HG02642 (cell line): ENCODE measurements at regions not wholly inside any gene's neighbourhood (a gene's known extent, or its start where the extent isn't known, plus 50 kb on each side); places are given as distances from the start of the nearest gene placed in this dataset.

ENCODE experiments used
- ATAC-seq: cut with Tn5 transposase; IDR thresholded peaks from one replicate; pipeline ENCODE4 v1.9.1; 2021; ENCODE audit warnings: mild to moderate bottlenecking; ENCODE audit not compliant: unreplicated experiment, poor library complexity

DNA sequence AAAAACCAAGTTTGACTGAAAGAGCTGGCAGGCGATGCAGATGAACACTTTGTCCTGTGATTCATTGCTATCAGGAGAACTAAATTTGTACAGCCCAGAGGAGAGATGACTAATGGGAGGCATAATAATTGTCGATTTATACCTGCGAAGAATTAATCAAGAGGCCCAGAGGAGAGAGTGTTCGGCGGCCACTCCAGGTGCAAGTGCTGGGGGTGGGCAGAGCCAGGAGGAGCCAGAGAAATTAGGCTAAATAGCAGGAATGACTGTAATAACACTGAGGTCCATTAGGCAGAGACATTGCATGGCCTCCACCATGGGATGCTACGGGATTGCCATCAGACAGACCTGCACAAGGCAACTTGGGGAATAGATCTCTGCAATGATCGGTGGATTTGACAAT, 107.7 kb upstream of the UQCRFS1 start:
- no peak for ATAC-seq

DNA sequence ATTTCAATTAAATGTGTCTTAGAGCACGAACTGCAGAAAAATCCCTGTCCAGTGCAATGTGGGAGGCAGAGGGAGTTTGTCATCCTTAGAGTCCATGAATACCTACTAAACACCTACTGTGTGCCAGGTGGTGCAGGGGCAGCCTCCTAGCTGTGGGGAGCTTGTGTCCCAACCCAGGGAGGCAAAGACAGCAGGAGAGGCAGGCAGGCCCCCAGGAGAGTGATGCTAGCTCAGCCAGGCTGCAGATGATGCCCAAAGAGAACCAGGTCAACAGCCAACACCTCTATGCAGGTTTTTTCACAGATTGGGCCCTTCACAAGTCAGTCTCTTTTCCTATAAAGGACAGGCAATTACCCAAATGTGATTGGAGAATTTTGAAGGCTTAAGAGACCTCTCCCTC, 108.2 kb upstream of the UQCRFS1 start:
- no peak for ATAC-seq

DNA sequence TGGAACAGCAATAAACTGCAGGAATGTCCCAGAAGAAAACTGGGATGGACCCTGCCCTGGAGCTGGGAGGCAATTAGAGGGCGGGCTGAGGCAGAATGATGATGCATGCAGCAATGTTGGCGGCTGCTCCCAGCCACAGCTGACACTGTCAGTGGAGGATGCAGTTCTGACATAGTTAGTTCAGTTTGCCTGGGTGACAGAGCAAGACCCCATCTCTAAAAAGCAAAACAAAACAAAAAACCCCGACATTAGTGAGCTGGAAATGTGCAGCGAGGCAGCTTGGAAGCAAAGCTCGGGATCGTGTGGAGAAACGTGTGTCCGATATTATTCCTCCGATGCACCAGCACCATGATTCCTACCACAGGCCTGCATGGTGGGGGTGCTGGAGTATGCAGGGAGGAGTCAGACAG, 110.1 kb upstream of the UQCRFS1 start:
- no peak for ATAC-seq

DNA sequence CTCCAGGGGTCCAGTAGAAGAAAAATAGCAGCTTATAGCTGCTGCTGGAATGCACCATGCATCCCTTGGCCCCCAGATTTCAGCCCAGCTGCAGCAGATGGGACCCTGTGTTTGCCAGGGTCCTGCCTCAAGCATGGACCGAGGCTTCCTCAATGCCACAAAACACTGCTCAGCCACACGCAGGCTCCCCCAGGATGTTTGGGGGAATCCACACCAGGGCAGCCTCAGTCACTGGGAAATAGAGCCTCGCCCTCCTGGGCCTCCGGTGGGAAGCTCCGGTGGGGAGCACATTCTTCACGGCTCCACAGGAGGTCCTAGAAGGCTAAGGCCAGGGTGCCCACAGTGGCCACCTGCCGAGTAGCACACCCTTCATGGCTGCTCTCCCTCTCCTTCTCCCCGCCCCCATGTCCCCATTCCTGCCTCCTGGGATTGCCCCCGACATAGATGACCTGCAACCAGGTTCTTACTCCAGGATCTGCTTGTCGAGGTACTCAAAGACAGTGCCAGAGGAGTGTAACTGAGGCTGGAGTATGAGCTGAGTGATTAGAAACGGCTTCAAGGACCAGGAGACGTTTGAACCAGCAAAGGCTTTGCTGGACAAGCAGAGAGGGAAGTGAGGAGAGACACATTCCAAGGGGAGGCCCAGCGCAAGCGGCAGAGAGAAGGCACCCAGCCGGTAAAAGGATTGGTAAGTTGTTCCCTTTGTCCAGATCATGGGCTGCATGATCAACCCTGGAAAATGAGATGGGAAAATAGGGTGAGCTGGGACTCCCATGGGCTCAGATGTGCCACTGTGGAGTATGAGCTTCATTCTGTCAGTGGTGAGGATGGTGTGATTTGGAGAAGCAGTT, 110.7 kb upstream of the UQCRFS1 start:
- no peak for ATAC-seq

DNA sequence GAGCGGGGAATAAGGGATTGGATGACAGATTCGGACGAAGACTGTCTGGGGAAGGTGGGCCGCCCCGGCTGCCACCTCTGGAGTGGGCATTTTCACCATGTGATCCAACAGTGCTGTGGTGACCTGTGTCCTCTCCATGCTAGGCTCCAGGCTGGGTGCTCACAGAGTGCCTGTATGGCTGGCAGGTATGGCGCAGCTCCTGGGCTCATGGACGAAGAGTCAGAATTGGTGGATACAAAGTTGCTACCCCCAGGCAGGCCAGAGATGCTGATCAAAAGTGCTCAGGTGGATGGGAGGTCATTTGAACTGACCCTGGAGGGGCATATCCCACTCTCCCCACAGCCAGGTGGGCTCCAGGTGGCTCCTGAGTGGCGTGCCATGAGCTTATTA, 111.3 kb upstream of the UQCRFS1 start:
- ATAC-seq = no peak

DNA sequence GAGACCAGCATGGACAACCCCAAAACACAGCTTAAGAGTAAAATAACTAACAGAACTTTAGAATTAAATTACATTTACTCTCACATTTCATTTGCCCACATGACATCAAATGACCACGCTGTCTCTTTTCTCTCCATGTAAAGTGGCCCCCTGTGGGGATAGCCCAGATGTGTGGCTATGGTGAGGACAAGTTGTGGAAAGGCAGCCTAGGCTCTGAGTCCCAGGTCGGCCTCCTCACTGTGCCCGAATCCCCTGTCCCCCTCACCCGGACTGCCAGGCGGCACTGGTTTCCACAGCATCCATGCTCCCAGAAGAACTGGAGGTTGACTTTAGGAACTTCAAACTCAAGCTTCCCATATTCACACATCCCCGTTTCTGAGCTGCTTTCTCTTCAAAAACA, 111.8 kb upstream of the UQCRFS1 start:
- no peak for ATAC-seq

DNA sequence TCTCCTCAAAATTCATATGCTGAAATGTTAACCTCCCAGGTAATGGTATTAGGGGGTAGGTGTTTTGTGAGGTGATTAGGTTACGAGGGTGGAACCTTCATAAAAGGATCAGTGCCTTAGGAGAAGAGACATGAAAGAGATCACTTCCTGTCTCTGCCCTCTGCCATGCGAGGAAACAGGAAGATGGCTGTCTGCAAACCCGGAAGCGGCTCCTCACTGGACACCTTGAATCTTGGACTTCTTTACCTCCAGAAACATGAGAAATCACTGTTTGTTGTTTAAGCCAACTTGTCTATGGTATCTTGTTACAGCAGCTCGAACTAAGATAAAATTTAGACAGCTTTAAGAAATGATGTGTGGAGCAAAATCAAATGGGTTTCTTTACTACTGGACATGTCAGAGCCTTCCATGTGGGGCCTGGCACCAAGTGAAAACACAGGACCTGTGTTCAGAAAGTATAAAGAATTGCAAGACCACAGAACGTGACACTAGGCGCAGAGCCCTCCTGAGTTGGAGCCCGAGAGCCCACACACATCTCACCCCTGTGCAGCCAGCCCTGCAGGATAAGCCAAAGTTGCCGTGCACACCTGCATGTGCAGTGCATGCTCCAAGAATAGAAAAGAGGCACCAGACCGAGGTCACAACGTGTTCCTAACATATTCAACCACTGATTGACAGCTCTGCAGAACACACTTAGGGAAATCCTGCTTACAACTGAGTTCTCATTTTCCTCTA, 112.5 kb upstream of the UQCRFS1 start:
- ATAC-seq = no peak

DNA sequence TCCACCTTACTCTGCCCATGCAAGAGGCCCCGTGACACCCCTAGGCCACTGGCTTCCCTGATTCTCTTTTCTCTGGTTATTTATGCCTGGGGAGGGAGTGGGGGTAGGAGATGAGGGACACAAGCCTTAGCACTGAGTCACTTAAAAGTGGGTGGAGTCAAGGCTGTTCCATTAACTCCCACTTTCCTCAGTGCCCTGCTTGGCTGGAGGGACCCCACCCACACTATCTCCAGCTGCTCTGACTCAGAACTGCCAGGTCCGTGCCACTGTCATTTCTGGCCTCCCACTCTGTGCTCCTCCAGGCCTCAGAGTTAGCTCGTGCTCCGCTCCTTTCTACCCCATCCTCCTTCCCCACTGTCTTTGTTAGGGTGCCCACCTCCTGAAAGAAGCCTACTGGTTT, 113.4 kb upstream of the UQCRFS1 start:
- no peak for ATAC-seq

DNA sequence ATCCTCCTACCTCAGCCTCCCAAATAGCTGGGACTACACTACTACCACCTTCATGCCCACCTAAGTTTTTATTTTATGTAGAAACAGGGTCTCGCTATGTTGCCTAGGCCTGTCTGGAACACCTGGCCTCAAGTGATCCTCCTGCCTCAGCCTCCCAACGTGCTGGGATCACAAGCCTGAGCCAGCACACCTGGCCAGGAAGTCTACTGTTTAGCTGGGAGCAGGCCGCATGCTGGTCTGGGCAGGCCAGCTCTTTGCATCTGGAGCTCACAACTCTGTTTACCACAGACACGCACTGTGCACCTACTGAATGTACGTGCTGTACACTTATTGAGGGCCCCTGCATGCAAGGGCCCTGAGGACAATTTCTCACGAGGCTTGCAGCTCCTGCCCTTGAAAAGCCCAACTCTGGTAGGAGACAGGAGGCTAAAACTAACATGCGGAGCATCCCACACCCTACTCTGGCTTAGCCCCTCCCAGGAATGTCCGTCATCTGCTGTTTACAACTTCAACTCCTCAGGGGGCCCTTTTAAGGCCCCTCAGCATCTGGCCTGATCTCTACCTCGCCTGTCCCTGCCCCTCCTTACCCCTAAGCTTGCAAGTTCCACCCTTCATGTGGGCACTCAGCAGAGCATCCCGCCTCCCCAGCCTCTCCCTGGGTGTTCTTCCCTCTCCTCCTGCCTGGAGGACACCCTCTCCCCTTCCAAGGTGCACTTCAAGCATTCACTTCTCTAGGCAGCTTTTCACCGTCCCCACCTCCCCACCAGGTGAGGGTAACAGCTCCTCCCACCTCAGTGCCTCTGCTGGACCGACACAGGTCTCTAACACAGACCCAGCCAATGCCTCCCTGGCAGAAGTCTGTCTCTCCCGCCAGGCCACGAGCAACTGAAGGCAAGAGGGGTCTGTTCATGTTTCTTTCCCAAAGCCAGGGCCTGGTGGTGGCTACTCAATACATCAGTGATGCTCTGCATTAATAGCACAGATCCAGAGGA, 114.2 kb upstream of the UQCRFS1 start:
- no peak for ATAC-seq

DNA sequence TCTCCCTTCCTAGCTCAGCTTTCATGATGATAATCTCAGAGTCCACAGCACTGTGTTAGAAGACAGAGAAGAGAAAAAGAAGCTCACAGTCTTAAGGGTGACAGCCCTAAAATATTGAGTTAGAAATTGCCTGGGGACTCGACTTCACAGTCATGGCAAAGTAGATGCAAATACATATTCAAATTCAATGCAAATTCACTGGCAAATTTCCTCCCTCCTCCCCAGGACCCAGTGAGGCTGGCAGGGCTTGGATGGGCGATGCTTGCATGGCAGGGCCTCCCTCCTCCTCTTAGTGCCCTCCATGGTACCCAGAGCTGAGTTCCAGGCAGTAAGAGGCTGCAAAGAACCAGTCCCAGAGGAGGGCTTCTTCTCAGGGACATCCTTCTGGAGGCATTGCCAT, 115.6 kb upstream of the UQCRFS1 start:
- ATAC-seq = no peak

DNA sequence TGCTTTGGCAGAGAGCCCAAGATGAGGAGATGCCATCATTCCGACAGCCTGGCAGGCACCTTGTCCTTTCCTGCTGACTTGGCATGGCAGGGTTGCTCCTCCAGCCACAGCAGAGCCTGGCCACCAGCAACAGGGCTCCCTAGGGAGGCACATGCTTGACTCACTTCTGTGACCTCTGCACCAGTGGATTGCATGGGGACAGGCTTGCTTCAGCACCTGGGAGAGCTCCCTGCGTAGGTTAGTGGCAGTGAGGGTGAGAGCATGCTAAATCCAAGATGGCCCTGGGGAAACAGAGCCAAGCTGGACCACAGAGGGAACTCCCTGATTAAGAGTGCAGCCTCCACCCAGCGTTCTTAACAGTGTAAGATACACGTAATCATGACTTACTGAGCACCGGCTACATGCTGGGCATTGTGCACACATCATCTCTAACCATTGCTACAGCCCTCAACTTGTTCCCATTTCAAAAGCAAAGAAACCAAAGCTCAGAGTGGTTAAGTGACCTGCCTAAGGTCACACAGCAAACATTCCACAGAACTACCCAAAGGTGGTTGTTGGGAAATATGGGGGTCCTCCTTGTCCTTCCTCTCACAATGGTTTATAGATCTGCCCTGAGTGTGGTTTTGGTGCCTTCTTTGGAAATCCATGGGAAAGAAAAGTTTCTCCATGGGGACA, 116.6 kb upstream of the UQCRFS1 start:
- ATAC-seq = no peak

DNA sequence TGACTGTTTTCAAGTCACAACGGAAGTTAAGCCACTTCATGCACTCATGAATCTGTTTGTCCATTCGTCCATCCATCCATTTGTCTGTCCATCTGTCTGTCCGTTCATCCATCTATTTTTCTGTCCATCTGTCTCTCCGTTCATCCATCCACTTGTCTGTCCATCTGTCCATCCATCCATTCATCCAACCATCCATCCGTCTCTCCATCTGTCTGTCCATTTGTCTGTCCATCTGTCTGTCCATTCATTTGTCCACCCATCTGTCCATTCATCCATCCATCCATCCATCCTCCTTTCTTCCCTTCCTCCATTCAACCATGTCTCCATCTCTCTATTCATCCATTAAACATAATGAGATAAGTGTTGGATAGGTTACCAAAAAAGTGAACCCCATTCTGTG, 123.5 kb upstream of the UQCRFS1 start:
- no peak for ATAC-seq

DNA sequence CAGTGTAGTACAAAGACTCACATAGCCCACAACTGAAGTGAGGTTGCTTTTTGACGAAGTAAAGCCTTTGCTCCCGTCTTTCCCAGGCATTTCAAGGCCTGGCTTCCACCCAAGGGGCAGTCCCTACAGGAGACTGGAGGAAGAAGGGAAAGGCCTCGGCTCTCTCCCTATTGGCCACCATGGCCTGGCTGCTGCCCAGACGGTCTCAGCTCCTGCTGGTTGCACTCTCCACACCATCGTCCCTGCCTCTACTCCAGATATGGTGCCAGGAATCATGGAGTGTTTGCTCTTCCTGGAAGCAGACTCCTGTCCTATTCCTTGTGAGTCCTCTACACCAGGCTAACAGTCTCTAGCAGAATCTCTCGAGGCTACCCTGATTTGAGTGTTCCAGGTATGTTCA, 124.1 kb upstream of the UQCRFS1 start:
- no peak for ATAC-seq

DNA sequence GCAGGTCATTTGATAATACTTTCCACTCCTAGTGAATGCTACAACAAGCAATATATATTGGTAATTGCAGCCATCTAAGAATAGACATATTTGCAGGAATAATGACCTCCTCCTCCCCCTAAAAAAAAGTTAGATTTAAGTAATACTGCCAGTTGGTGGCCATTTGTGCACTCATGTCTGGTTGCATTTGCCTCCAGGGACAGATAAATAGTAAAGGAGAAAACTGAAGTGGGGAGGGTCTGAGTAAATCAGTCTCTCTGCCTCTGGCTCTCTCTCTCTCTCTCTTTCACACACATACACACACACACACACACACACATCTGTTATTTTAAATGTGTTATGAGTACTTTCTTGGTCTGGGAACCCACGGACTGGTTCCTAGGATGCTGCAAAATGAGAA, 125.5 kb upstream of the UQCRFS1 start:
- no peak for ATAC-seq

DNA sequence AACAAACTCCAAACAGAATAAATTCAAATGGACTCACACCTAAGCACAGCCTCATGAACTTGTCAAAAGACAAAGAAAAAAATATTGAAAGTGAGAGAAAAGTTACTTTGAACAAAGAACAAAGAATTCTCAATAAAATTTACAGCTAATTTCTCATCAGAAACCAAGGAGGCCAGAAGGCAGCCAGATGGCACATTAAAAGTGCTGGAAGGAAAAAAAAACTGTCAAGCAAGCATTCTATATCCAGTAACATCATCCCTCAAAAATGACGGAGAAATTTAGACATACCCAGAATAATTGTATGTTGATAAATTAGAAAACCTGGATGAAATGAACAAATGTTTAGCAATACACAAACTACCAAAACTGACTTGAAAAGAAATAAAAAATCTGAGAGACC, 129.8 kb upstream of the UQCRFS1 start:
- ATAC-seq = no peak

DNA sequence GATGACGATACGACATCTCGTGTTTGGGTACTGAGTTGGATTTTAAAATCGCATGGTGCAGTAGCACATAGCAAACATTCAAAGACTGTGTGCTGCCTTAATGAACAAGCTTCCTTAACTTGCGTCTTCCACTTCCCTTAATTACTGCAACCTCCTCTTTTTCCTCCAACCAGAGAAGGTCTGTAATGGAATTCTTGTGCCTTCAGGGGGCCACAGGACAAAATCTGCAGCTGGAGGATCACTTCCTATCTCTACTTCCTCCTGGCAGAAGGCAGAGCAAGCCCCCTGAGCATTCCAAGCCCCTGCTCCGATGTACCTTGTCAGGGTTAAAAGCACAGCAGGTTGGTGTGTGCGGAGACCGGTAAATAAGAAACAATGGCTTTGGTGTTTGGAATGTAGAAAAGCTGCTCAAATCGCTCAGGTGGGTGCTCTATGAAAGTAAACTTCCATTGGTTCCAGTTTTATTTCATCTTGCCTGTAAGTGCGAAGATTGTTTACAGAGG, 151.3 kb upstream of the UQCRFS1 start:
- no peak for ATAC-seq

DNA sequence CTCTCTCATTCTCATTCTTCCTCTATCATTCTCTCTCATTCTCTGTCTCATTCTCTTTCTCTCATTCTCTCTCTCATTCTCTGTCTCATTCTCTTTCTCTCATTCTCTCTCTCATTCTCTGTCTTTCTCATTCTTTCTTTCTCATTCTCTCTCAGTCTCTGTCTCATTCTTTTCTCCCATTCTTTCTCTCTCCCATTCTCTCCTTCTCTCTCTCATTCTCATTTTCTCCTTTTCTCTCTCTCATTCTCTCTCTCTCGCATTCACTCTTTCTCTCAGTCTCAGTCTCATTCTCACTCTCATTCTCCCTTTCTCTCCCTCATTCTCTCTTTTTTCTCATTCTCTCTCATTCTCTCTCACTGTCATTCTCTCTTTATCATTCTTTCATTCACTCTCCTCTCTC, 152.0 kb upstream of the UQCRFS1 start:
- ATAC-seq = no peak

DNA sequence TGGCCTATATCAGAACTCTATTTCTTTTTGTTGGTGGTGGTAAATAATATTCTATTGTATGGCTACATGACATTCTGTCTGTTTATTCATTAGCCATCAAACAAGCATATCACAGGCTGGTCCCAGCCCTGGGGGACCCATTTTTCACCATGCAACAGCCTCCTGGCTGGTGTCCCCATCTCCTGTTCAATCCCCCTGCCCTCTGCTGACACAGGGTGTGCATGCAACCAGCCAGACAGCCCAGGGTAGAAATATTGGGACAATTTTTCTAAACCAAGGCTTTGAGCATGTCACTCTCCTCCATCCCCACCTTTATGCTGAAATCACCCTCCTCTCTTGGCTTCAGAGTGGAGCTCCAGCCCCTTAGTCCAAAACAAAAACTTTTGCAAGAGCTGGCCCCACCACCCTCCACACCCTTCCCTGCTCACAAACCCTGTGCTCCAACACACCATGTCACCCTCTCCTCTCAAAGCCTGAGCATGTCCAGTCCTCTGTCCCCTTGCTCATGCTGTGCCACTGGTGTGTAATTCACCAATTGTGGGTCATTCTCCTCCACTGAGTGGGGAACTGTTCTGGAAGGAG, 153.0 kb upstream of the UQCRFS1 start:
- ATAC-seq = no peak

DNA sequence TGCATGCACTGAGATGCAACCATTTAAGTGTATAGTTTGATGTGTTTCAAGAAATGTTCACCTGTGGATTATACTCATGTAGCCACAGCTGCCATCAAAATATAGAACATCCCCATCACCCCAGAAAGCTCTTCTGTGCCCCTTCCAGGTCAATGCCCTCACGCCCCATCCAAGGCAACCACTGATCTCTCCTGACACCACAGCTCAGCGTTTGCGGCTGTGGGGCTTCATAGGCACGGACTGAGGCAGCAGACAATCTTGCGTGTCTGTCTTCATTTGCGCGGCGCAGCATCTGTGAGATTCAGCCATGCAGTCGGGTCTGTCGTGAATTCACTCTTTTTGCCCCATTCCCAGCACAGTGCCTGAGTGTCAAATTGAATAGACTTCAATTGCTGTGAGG, 153.8 kb upstream of the UQCRFS1 start:
- ATAC-seq = no peak

DNA sequence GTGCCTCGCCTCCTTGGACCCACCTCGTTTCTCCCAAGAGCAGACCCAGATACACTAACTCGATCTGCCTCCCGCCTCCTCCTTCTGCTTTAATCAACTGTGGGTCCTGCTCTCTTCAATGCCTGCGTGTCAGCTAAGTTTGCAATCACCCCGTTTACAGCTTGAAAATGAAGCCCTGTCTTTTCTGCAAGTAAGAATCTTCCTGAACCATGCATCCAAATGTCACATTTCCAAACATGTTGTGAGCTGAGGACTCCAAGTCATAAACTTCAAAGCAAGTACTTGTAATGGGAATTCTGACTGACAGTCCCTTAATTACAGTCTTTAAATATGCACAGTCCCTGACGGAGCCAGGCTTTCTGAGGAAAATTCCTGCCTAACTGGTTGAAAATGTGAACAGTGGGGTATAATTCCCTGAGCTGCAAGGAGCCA, 154.9 kb upstream of the UQCRFS1 start:
- ATAC-seq = no peak
